Activated naive CD4-positive, alpha-beta T cell treated with anti-CD3 and anti-CD28 coated beads, Interleukin-2, amount 10 ng/mL, durations not matched to agents 7 days and 5 days (primary cell): ENCODE measurements at regions not wholly inside any gene's neighbourhood (a gene's known extent, or its start where the extent isn't known, plus 50 kb on each side); places are given as distances from the start of the nearest gene placed in this dataset.
"Not testable (repeated sequence)": the region's sequence is repeated elsewhere in the genome, so short reads cannot be mapped to it uniquely, and the experiment has no call there.

ENCODE experiments used
- CTCF ChIA-PET: fragments of 350-600 bp; sonication (Branson Sonifier 250); formaldehyde crosslinking; loops from one replicate; lab custom pipeline; 2021; ENCODE audit warnings: antibody characterized with exemption; lab: Charles Lee
- DNase-seq: peaks from one replicate; pipeline ENCODE4 v3.0.0-alpha.2; 2020
- H3K27ac Mint-ChIP-seq: one replicate; pipeline ENCODE4 v1.8.0; 2021; ENCODE audit warnings: mild to moderate bottlenecking, moderate library complexity, mixed read lengths
- H3K27me3 Mint-ChIP-seq: one replicate; pipeline ENCODE4 v1.8.0; 2021; ENCODE audit warnings: mild to moderate bottlenecking, mixed read lengths
- H3K36me3 Mint-ChIP-seq: one replicate; pipeline ENCODE4 v1.8.0; 2021; ENCODE audit warnings: mixed read lengths
- H3K4me1 Mint-ChIP-seq: one replicate; pipeline ENCODE4 v1.8.0; 2021; ENCODE audit warnings: mixed read lengths
- H3K4me3 Mint-ChIP-seq: one replicate; pipeline ENCODE4 v1.8.0; 2021; ENCODE audit warnings: mild to moderate bottlenecking, moderate library complexity, mixed read lengths
- H3K9me3 Mint-ChIP-seq: one replicate; pipeline ENCODE4 v1.8.0; 2021; ENCODE audit warnings: mixed read lengths

- CTCF ChIA-PET: no interaction called here
- H3K27ac Mint-ChIP-seq: no peak overlapping the region
- H3K36me3 Mint-ChIP-seq: no peaks in the 10 kb centered on the region
- no peaks in the 10 kb centered on the region for H3K27me3 Mint-ChIP-seq
- DNase-seq: no peak
- no peaks in the 10 kb centered on the region for H3K4me1 Mint-ChIP-seq
- H3K9me3 Mint-ChIP-seq: no peaks in the 10 kb centered on the region
- no peak overlapping the region for H3K4me3 Mint-ChIP-seq
Measured at GRCh38 chr7:113209449-113210203, 91.3 kb upstream of the SMIM30 start.

- Mint-ChIP-seq H3K27me3 (no peaks in the 10 kb centered on the region), H3K9me3 (no peaks in the 10 kb centered on the region), H3K4me1 (no peaks in the 10 kb centered on the region), H3K27ac (no peak overlapping the region), H3K36me3 (no peaks in the 10 kb centered on the region), H3K4me3 (no peak overlapping the region)
- no peak for DNase-seq
- CTCF ChIA-PET: no interaction called here
Measured at GRCh38 chr7:113207931-113208330, 89.6 kb upstream of the SMIM30 start.

- H3K27me3 Mint-ChIP-seq: no peaks in the 10 kb centered on the region
- CTCF ChIA-PET: no interaction called here
- no peak overlapping the region for H3K4me3 Mint-ChIP-seq
- no peaks in the 10 kb centered on the region for H3K36me3 Mint-ChIP-seq
- H3K27ac Mint-ChIP-seq: no peak overlapping the region
- no peaks in the 10 kb centered on the region for H3K4me1 Mint-ChIP-seq
- no peaks in the 10 kb centered on the region for H3K9me3 Mint-ChIP-seq
- no peak for DNase-seq
Measured at GRCh38 chr7:113207441-113207840, 89.1 kb upstream of the SMIM30 start.

- Mint-ChIP-seq H3K4me3 (no peak overlapping the region), H3K27me3 (no peaks in the 10 kb centered on the region), H3K36me3 (no peaks in the 10 kb centered on the region), H3K9me3 (no peaks in the 10 kb centered on the region), H3K27ac (no peak overlapping the region), H3K4me1 (no peaks in the 10 kb centered on the region)
- DNase-seq: no peak
- CTCF ChIA-PET: no interaction called here
Measured at GRCh38 chr7:113204415-113204814, 86.1 kb upstream of the SMIM30 start.

GRCh38 chr7:113202284-113202683 lies 83.9 kb upstream of the SMIM30 start:
- Mint-ChIP-seq H3K27me3 (no peaks in the 10 kb centered on the region), H3K9me3 (no peaks in the 10 kb centered on the region), H3K27ac (no peak overlapping the region), H3K4me1 (no peaks in the 10 kb centered on the region), H3K4me3 (no peak overlapping the region), H3K36me3 (no peaks in the 10 kb centered on the region)
- CTCF ChIA-PET: no interaction called here
- no peak for DNase-seq

GRCh38 chr7:113200281-113200680 lies 81.9 kb upstream of the SMIM30 start:
- Mint-ChIP-seq H3K4me1 (no peaks in the 10 kb centered on the region), H3K27ac (no peak overlapping the region), H3K27me3 (no peaks in the 10 kb centered on the region), H3K9me3 (no peaks in the 10 kb centered on the region), H3K4me3 (no peak overlapping the region), H3K36me3 (no peaks in the 10 kb centered on the region)
- CTCF ChIA-PET: no interaction called here
- no peak for DNase-seq

GRCh38 chr7:113199841-113200240 lies 81.5 kb upstream of the SMIM30 start:
- no peak for DNase-seq
- H3K36me3 Mint-ChIP-seq: no peaks in the 10 kb centered on the region
- CTCF ChIA-PET: no interaction called here

GRCh38 chr7:113199136-113199535 lies 80.8 kb upstream of the SMIM30 start:
- CTCF ChIA-PET: no interaction called here
- Mint-ChIP-seq H3K27ac (no peak overlapping the region), H3K9me3 (no peaks in the 10 kb centered on the region), H3K4me3 (no peak overlapping the region), H3K36me3 (no peaks in the 10 kb centered on the region), H3K27me3 (no peaks in the 10 kb centered on the region), H3K4me1 (no peaks in the 10 kb centered on the region)
- DNase-seq: no peak

More at GRCh38 chr7:113199841-113200240, 81.5 kb upstream of the SMIM30 start:
- Mint-ChIP-seq H3K9me3 (no peaks in the 10 kb centered on the region), H3K4me3 (no peak overlapping the region), H3K4me1 (no peaks in the 10 kb centered on the region), H3K27me3 (no peaks in the 10 kb centered on the region), H3K27ac (no peak overlapping the region)

GRCh38 chr7:113198226-113198625 lies 79.9 kb upstream of the SMIM30 start:
- Mint-ChIP-seq H3K4me3 (no peak overlapping the region), H3K9me3 (no peaks in the 10 kb centered on the region), H3K4me1 (no peaks in the 10 kb centered on the region), H3K27ac (no peak overlapping the region), H3K27me3 (no peaks in the 10 kb centered on the region), H3K36me3 (no peaks in the 10 kb centered on the region)
- DNase-seq: no peak
- CTCF ChIA-PET: no interaction called here

GRCh38 chr7:113197274-113197673 lies 78.9 kb upstream of the SMIM30 start:
- Mint-ChIP-seq H3K4me3 (no peak overlapping the region), H3K27ac (no peak overlapping the region), H3K27me3 (no peaks in the 10 kb centered on the region)

GRCh38 chr7:113188396-113188795 lies 70.0 kb upstream of the SMIM30 start:
- no peak for DNase-seq
- Mint-ChIP-seq H3K9me3 (no peaks in the 10 kb centered on the region), H3K27me3 (no peaks in the 10 kb centered on the region), H3K36me3 (no peaks in the 10 kb centered on the region), H3K4me1 (no peaks in the 10 kb centered on the region), H3K27ac (no peak overlapping the region), H3K4me3 (no peak overlapping the region)
- CTCF ChIA-PET: no interaction called here

More at GRCh38 chr7:113197274-113197673, 78.9 kb upstream of the SMIM30 start:
- Mint-ChIP-seq H3K4me1 (no peaks in the 10 kb centered on the region), H3K9me3 (no peaks in the 10 kb centered on the region), H3K36me3 (no peaks in the 10 kb centered on the region)
- CTCF ChIA-PET: no interaction called here
- no peak for DNase-seq

GRCh38 chr7:113179313-113179712 lies 61.0 kb upstream of the SMIM30 start:
- no peaks in the 10 kb centered on the region for H3K4me1 Mint-ChIP-seq
- H3K27me3 Mint-ChIP-seq: no peaks in the 10 kb centered on the region
- no peak overlapping the region for H3K4me3 Mint-ChIP-seq
- no peaks in the 10 kb centered on the region for H3K36me3 Mint-ChIP-seq
- DNase-seq: no peak
- no peaks in the 10 kb centered on the region for H3K9me3 Mint-ChIP-seq
- CTCF ChIA-PET: no interaction called here
- H3K27ac Mint-ChIP-seq: no peak overlapping the region

GRCh38 chr7:113176836-113177235 lies 58.5 kb upstream of the SMIM30 start:
- H3K4me1 Mint-ChIP-seq: no peaks in the 10 kb centered on the region
- CTCF ChIA-PET: no interaction called here
- H3K36me3 Mint-ChIP-seq: no peaks in the 10 kb centered on the region
- no peak for DNase-seq
- no peak overlapping the region for H3K4me3 Mint-ChIP-seq
- H3K9me3 Mint-ChIP-seq: no peaks in the 10 kb centered on the region
- H3K27me3 Mint-ChIP-seq: no peaks in the 10 kb centered on the region
- no peak overlapping the region for H3K27ac Mint-ChIP-seq

- H3K27me3 Mint-ChIP-seq, H3K36me3 Mint-ChIP-seq, DNase-seq, H3K27ac Mint-ChIP-seq, H3K4me3 Mint-ChIP-seq, CTCF ChIA-PET, H3K4me1 Mint-ChIP-seq, H3K9me3 Mint-ChIP-seq: not testable (repeated sequence)
Measured at GRCh38 chr7:113176180-113176579, 57.8 kb upstream of the SMIM30 start.

GRCh38 chr7:113175525-113176104 lies 57.3 kb upstream of the SMIM30 start:
- Mint-ChIP-seq H3K36me3 (no peaks in the 10 kb centered on the region), H3K4me3 (no peak overlapping the region), H3K4me1 (no peaks in the 10 kb centered on the region), H3K9me3 (no peaks in the 10 kb centered on the region), H3K27me3 (no peaks in the 10 kb centered on the region), H3K27ac (no peak overlapping the region)
- CTCF ChIA-PET: no interaction called here
- no peak for DNase-seq
